SK-N-SH treated with all-trans-retinoic acid at 6 μM for 48 hours (cell line): ENCODE measurements at regions not wholly inside any gene's neighbourhood (a gene's known extent, or its start where the extent isn't known, plus 50 kb on each side); places are given as distances from the start of the nearest gene placed in this dataset.

Source experiments
- ATAC-seq: fragments of 200-7000 bp; cut with Tn5 transposase; 3 replicates; pipeline ENCODE4 v1.9.1; 2020; ENCODE audit warnings: mild to moderate bottlenecking, moderate library complexity
- ARNTL ChIP-seq: fragments of 450-650 bp; formaldehyde crosslinking; IDR thresholded peaks from 2 replicates; pipeline ENCODE4 v1.5.0; 2020; ENCODE audit warnings: low read depth, mild to moderate bottlenecking, moderate library complexity, borderline replicate concordance
- BACH2 ChIP-seq: fragments of 250-450 bp; sonication (Bioruptor Pico); IDR thresholded peaks from 2 replicates; pipeline ENCODE4 v1.9.0; 2021; ENCODE audit warnings: mild to moderate bottlenecking, borderline replicate concordance
- CREB5 ChIP-seq: fragments of 250-450 bp; sonication (Bioruptor Pico); IDR thresholded peaks from 2 replicates; pipeline ENCODE4 v1.5.1; 2020; ENCODE audit warnings: low read depth, mild to moderate bottlenecking, moderate library complexity
- CSDC2 ChIP-seq: fragments of 250-450 bp; sonication (Bioruptor Pico); IDR thresholded peaks from 2 replicates; pipeline ENCODE4 v1.5.0; 2020; ENCODE audit warnings: mild to moderate bottlenecking, moderate library complexity
- CSRNP3 ChIP-seq: fragments of 250-450 bp; sonication (Bioruptor Pico); IDR thresholded peaks from 2 replicates; pipeline ENCODE4 v1.5.1; 2021; ENCODE audit warnings: mild to moderate bottlenecking, moderate library complexity
- ESRRG ChIP-seq: fragments of 250-450 bp; sonication (Bioruptor Pico); IDR thresholded peaks from 2 replicates; pipeline ENCODE4 v1.6.1; 2021; ENCODE audit warnings: mild to moderate bottlenecking
- GLIS3 ChIP-seq: fragments of 250-450 bp; sonication (Bioruptor Pico); IDR thresholded peaks from 2 replicates; pipeline ENCODE4 v1.5.0; 2020; ENCODE audit warnings: mild to moderate bottlenecking, moderate library complexity
- ISL1 ChIP-seq: fragments of 250-450 bp; sonication (Bioruptor Pico); IDR thresholded peaks from 2 replicates; pipeline ENCODE4 v2.1.2; 2022; ENCODE audit warnings: mild to moderate bottlenecking, moderate library complexity
- OSR1 ChIP-seq: fragments of 250-450 bp; sonication (Bioruptor Pico); IDR thresholded peaks from 2 replicates; pipeline ENCODE4 v1.8.0; 2022; ENCODE audit warnings: moderate library complexity, mild to moderate bottlenecking, inconsistent platforms
- PATZ1 ChIP-seq: fragments of 250-450 bp; sonication (Bioruptor Pico); IDR thresholded peaks from 2 replicates; pipeline ENCODE4 v1.8.0; 2020; ENCODE audit warnings: mild to moderate bottlenecking, moderate library complexity, borderline replicate concordance
- POU6F1 ChIP-seq: fragments of 250-450 bp; sonication (Bioruptor Pico); IDR thresholded peaks from 2 replicates; pipeline ENCODE4 v1.8.0; 2021; ENCODE audit warnings: low read depth, mild to moderate bottlenecking, moderate library complexity, borderline replicate concordance
- PPARA ChIP-seq: fragments of 250-450 bp; sonication (Bioruptor Pico); IDR thresholded peaks from 2 replicates; pipeline ENCODE4 v1.5.0; 2020; ENCODE audit warnings: mild to moderate bottlenecking, borderline replicate concordance
- RARB ChIP-seq: fragments of 250-450 bp; sonication (Bioruptor Pico); IDR thresholded peaks from 2 replicates; pipeline ENCODE4 v1.8.0; 2021; ENCODE audit warnings: mild to moderate bottlenecking, moderate library complexity
- SNAI2 ChIP-seq: fragments of 250-450 bp; sonication (Bioruptor Pico); IDR thresholded peaks from 2 replicates; pipeline ENCODE4 v1.5.0; 2020; ENCODE audit warnings: mild to moderate bottlenecking, moderate library complexity
- TCF4 ChIP-seq: fragments of 250-450 bp; sonication (Bioruptor Pico); IDR thresholded peaks from 2 replicates; pipeline ENCODE4 v1.8.0; 2021; ENCODE audit warnings: mild to moderate bottlenecking, moderate library complexity, borderline replicate concordance
- TSHZ2 ChIP-seq: fragments of 250-450 bp; sonication (Bioruptor Pico); IDR thresholded peaks from 2 replicates; pipeline ENCODE4 v1.5.0; 2020; ENCODE audit warnings: mild to moderate bottlenecking, moderate library complexity
- ZC3H10 ChIP-seq: fragments of 250-450 bp; sonication (Bioruptor Pico); IDR thresholded peaks from 2 replicates; pipeline ENCODE4 v1.5.1; 2021; ENCODE audit warnings: mild to moderate bottlenecking, moderate library complexity
- ZFP3 ChIP-seq: fragments of 250-450 bp; sonication (Bioruptor Pico); IDR thresholded peaks from 2 replicates; pipeline ENCODE4 v1.5.0; 2020; ENCODE audit warnings: mild to moderate bottlenecking, moderate library complexity
- ZNF565 ChIP-seq: fragments of 450-650 bp; formaldehyde crosslinking; conservative IDR thresholded peaks from 2 replicates; pipeline ENCODE4 v1.5.0; 2020; ENCODE audit warnings: low read depth, mild to moderate bottlenecking, moderate library complexity
- ZNF70 ChIP-seq: fragments of 450-650 bp; formaldehyde crosslinking; IDR thresholded peaks from 2 replicates; pipeline ENCODE4 v1.5.0; 2020; ENCODE audit warnings: mild to moderate bottlenecking, moderate library complexity
- ZNF8 ChIP-seq: fragments of 450-650 bp; formaldehyde crosslinking; IDR thresholded peaks from 2 replicates; pipeline ENCODE4 v1.5.0; 2020; ENCODE audit warnings: mild to moderate bottlenecking, moderate library complexity

- TF ChIP-seq CREB5 (CRISPR knock-in tag) = no peak
- TF ChIP-seq ZFP3 = no peak
- TF ChIP-seq, all 23 proteins: peak for 0
Observed at GRCh38 chrX:129065895-129066294, 457.4 kb downstream of the SMARCA1 start.

GRCh38 chrX:129058405-129058804 lies 464.9 kb downstream of the SMARCA1 start:
- no peak for TF ChIP-seq TCF4 (CRISPR knock-in tag)
- no peak for TF ChIP-seq ZNF8 (CRISPR knock-in tag)
- TF ChIP-seq CSDC2 (CRISPR knock-in tag) = no peak
- no peak for TF ChIP-seq GLIS3 (CRISPR knock-in tag)
- TF ChIP-seq RARB (CRISPR knock-in tag) = no peak
- TF ChIP-seq ESRRG (CRISPR knock-in tag) = no peak
- TF ChIP-seq OSR1 (CRISPR knock-in tag) = no peak
- TF ChIP-seq BACH2 (CRISPR knock-in tag) = no peak
- TF ChIP-seq PATZ1 = no peak
- TF ChIP-seq ZNF565 (CRISPR knock-in tag) = no peak
- no peak for TF ChIP-seq ZNF70 (CRISPR knock-in tag)
- TF ChIP-seq SNAI2 (CRISPR knock-in tag) = no peak
- TF ChIP-seq CREB5 (CRISPR knock-in tag) = no peak
- TF ChIP-seq ISL1 (CRISPR knock-in tag) = no peak
- TF ChIP-seq PPARA (CRISPR knock-in tag) = no peak
- no peak for TF ChIP-seq CSRNP3 (CRISPR knock-in tag)
- TF ChIP-seq ARNTL (CRISPR knock-in tag) = no peak
- TF ChIP-seq TSHZ2 (CRISPR knock-in tag) = no peak
- TF ChIP-seq, all 23 proteins: peak for 0
- ATAC-seq = no peak

More at GRCh38 chrX:129065895-129066294, 457.4 kb downstream of the SMARCA1 start:
- ATAC-seq = no peak

GRCh38 chrX:129043138-129043537 lies 480.2 kb downstream of the SMARCA1 start:
- no peak for ATAC-seq
- no peak for TF ChIP-seq ZC3H10 (CRISPR knock-in tag)
- no peak for TF ChIP-seq PPARA (CRISPR knock-in tag)
- TF ChIP-seq SNAI2 (CRISPR knock-in tag) = no peak
- no peak for TF ChIP-seq POU6F1 (CRISPR knock-in tag)
- TF ChIP-seq CREB5 (CRISPR knock-in tag) = no peak
- TF ChIP-seq PATZ1 = no peak
